IMR-90 (cell line): ENCODE measurements at regions not wholly inside any gene's neighbourhood (a gene's known extent, or its start where the extent isn't known, plus 50 kb on each side); places are given as distances from the start of the nearest gene placed in this dataset.

Experiments used
- ATAC-seq: fragments of 200-7000 bp; cut with Tn5 transposase; 2 replicates; pipeline ENCODE4 v1.9.1; 2020; ENCODE audit warnings: low read depth, mild to moderate bottlenecking, moderate library complexity
- BruUV-seq: library from RNA; stranded (reverse); fragments of 400-500 nt; replicated peaks from 2 replicates; lab custom pipeline; 2021; lab: Mats Ljungman, UMichigan
- CTCF ChIA-PET: fragments of 300-600 bp; formaldehyde crosslinking; extraction: SDS; loops from one replicate; lab custom pipeline; 2021; ENCODE audit warnings: antibody characterized with exemption; lab: Yijun Ruan, JAX
- POLR2A ChIA-PET: fragments of 300-600 bp; sonication (Branson Sonifier 250); formaldehyde crosslinking; loops from one replicate; lab custom pipeline; 2022; ENCODE audit warnings: antibody characterized with exemption; ENCODE audit not compliant: unreplicated experiment; lab: Charles Lee
- DNase-seq: peaks from one replicate; pipeline ENCODE4 v3.0.0; 2013
- H2AFZ ChIP-seq: replicated peaks from 2 replicates; pipeline ENCODE3; 2013; ENCODE audit warnings: low read length, mild to moderate bottlenecking; ENCODE audit not compliant: poor library complexity
- H2AK5ac ChIP-seq: 2 replicates; pipeline ENCODE4 v1.6.1; 2013; ENCODE audit warnings: low read depth, low read length, inconsistent platforms
- H2AK9ac ChIP-seq: replicated peaks from 2 replicates; pipeline ENCODE3; 2013; ENCODE audit warnings: mild to moderate bottlenecking, low read depth, low read length, moderate library complexity; ENCODE audit not compliant: poor library complexity
- H2BK120ac ChIP-seq: 2 replicates; pipeline ENCODE4 v1.6.1; 2013; ENCODE audit warnings: low read depth, low read length, inconsistent platforms
- H2BK15ac ChIP-seq: 3 replicates; pipeline ENCODE4 v1.6.1; 2013; ENCODE audit warnings: low read depth, low read length, inconsistent platforms
- H2BK20ac ChIP-seq: 2 replicates; pipeline ENCODE4 v1.6.1; 2013; ENCODE audit warnings: low read depth, mild to moderate bottlenecking, inconsistent platforms, low read length, moderate library complexity
- H2BK5ac ChIP-seq: 2 replicates; pipeline ENCODE4 v1.6.1; 2013; ENCODE audit warnings: mild to moderate bottlenecking, low read depth, low read length, inconsistent platforms; ENCODE audit not compliant: poor library complexity, severe bottlenecking
- H3K14ac ChIP-seq: replicated peaks from 2 replicates; pipeline ENCODE4 v1.6.1; 2013; ENCODE audit warnings: low read depth, low read length, inconsistent platforms
- H3K18ac ChIP-seq: 2 replicates; pipeline ENCODE4 v1.6.1; 2013; ENCODE audit warnings: low read depth, low read length, control low read depth
- H3K23ac ChIP-seq: 2 replicates; pipeline ENCODE4 v1.6.1; 2013; ENCODE audit warnings: low read depth, low read length, inconsistent platforms
- H3K27ac ChIP-seq: 2 replicates; pipeline ENCODE4 v1.5.1; 2013; ENCODE audit warnings: mild to moderate bottlenecking, control low read depth, low read length; ENCODE audit not compliant: insufficient read depth
- H3K27me3 ChIP-seq: 2 replicates; pipeline ENCODE4 v1.6.1; 2013; ENCODE audit warnings: low read length; ENCODE audit not compliant: control insufficient read depth, insufficient read depth
- H3K36me3 ChIP-seq: 2 replicates; pipeline ENCODE4 v1.6.1; 2013; ENCODE audit warnings: low read length, mixed read lengths; ENCODE audit not compliant: control insufficient read depth, insufficient read depth
- H3K4ac ChIP-seq: 2 replicates; pipeline ENCODE4 v1.6.1; 2013; ENCODE audit warnings: low read depth, low read length, inconsistent platforms
- H3K4me1 ChIP-seq: 2 replicates; pipeline ENCODE4 v1.6.1; 2013; ENCODE audit warnings: low read length, mixed read lengths; ENCODE audit not compliant: control insufficient read depth, insufficient read depth
- H3K4me2 ChIP-seq: 2 replicates; pipeline ENCODE4 v1.6.1; 2013; ENCODE audit warnings: low read depth, mild to moderate bottlenecking, control low read depth, low read length, moderate library complexity
- H3K4me3 ChIP-seq: 2 replicates; pipeline ENCODE4 v1.5.1; 2013; ENCODE audit warnings: low read depth, mild to moderate bottlenecking, control low read depth, low read length, moderate library complexity; ENCODE audit not compliant: insufficient read depth
- H3K56ac ChIP-seq: 2 replicates; pipeline ENCODE4 v1.6.1; 2013; ENCODE audit warnings: low read length, inconsistent platforms; ENCODE audit not compliant: insufficient read depth; ENCODE audit errors: extremely low read depth
- H3K79me1 ChIP-seq, 2 experiments: 2 replicates each; pipeline ENCODE4 v1.6.1; 2013; ENCODE audit warnings: low read length in 2 of 2, inconsistent platforms in 1 of 2, low read depth in 1 of 2
- H3K9ac ChIP-seq: 2 replicates; pipeline ENCODE4 v1.6.1; 2013; ENCODE audit warnings: low read depth, low read length, control low read depth
- H3K9me1 ChIP-seq: 2 replicates; pipeline ENCODE4 v1.6.1; 2013; ENCODE audit warnings: low read length, inconsistent platforms; ENCODE audit not compliant: insufficient read depth
- H3K9me3 ChIP-seq: 2 replicates; pipeline ENCODE4 v1.6.1; 2013; ENCODE audit warnings: low read length; ENCODE audit not compliant: control insufficient read depth, insufficient read depth
- H4K20me1 ChIP-seq: 2 replicates; pipeline ENCODE4 v1.6.1; 2013; ENCODE audit warnings: low read length, inconsistent platforms; ENCODE audit not compliant: insufficient read depth
- H4K5ac ChIP-seq: 2 replicates; pipeline ENCODE4 v1.6.1; 2013; ENCODE audit warnings: mild to moderate bottlenecking, low read depth, low read length, control low read depth
- H4K8ac ChIP-seq, 2 experiments: 2 replicates each; pipeline ENCODE4 v1.6.1; 2013; ENCODE audit warnings: low read depth in 2 of 2, low read length in 2 of 2, control low read depth in 1 of 2, inconsistent platforms in 1 of 2
- H4K91ac ChIP-seq: 2 replicates; pipeline ENCODE4 v1.6.1; 2013; ENCODE audit warnings: low read depth, low read length, inconsistent platforms; ENCODE audit not compliant: insufficient read depth
- NFE2L2 ChIP-seq: fragments of 150-350 bp; IDR thresholded peaks from 2 replicates; pipeline ENCODE4 v1.6.1; 2016; ENCODE audit warnings: low read depth, mild to moderate bottlenecking, low read length
- RAD21 ChIP-seq: IDR thresholded peaks from 2 replicates; pipeline ENCODE4 v1.6.1; 2012; ENCODE audit warnings: low read length, improper control_type of control experiment
- RFX5 ChIP-seq: IDR thresholded peaks from 2 replicates; pipeline ENCODE4 v1.8.0; 2012; ENCODE audit warnings: low read depth, mild to moderate bottlenecking, low read length, moderate library complexity
- WGBS, 2 experiments: methylation state at CpG; one replicate each; pipeline versions ENCODE4 v1.1.5 to v1.1.7; 2013; ENCODE audit warnings: missing lambda C conversion rate in 2 of 2; ENCODE audit not compliant: insufficient read length in 1 of 2; ENCODE audit errors: extremely low coverage in 2 of 2; 5-methylcytosine and 5-hydroxymethylcytosine counted together
- dilution Hi-C: fragments of 300-500 bp; cut with HindIII; formaldehyde crosslinking; loops from one replicate; pipeline ENCODE4 v1.14.3; 2018; ENCODE audit warnings: low sequenced_read_pairs; ENCODE audit not compliant: unreplicated experiment
- in situ Hi-C: fragments of 300-500 bp; cut with MboI; formaldehyde crosslinking; loops from 3 replicates; pipeline ENCODE4 v1.14.3; 2019; ENCODE audit warnings: low sequenced_read_pairs, inconsistent platforms, mixed read lengths
- intact Hi-C: fragments of 100-400 bp; cut with micrococcal nuclease; formaldehyde crosslinking; loops from 2 replicates; pipeline ENCODE4 v1.10.0; 2022

GRCh38 chr13:107295416-107296140 lies 727.6 kb upstream of the ARGLU1 start:
- Histone ChIP-seq H3K27ac (no peak overlapping the region), H3K9me3 (no peaks in the 10 kb centered on the region), H3K4ac (peak overlapping the region; percentile 56; the same call in 1 of the 2 replicates), H3K27me3 (no peaks in the 10 kb centered on the region), H2AK5ac (peak overlapping the region; percentile 80), H2AK9ac (no peak overlapping the region), H2BK5ac (no peak overlapping the region), H2AFZ (no peak overlapping the region), H4K91ac (no peak overlapping the region), H3K9ac (no peak overlapping the region), H2BK120ac (peak overlapping the region; percentile 40; the same call in 1 of the 2 replicates), H3K4me2 (no peak overlapping the region), H3K4me1 (peaks cover 2% of the 10 kb centered on the region; the same call in 1 of the 2 replicates), H2BK20ac (no peak overlapping the region; the same call in 1 of the 2 replicates), H4K20me1 (no peaks in the 10 kb centered on the region), H3K56ac (no peak overlapping the region), H3K36me3 (no peaks in the 10 kb centered on the region), H3K14ac (peak overlapping the region; percentile 45; the same call in 1 of the 2 replicates), H3K9me1 (peaks cover 6% of the 10 kb centered on the region; the same call in 1 of the 2 replicates), H3K4me3 (no peak overlapping the region), H4K8ac (peak overlapping the region in 1 of 2 experiments; percentile 38; a peak in 1 of 4 replicates), H2BK15ac (peak overlapping the region; percentile 10; the same call in 1 of the 3 replicates), H3K23ac (no peak overlapping the region; the same call in 1 of the 2 replicates), H3K18ac (peak overlapping the region; percentile 64; the same call in 1 of the 2 replicates), H4K5ac (no peak overlapping the region), H3K79me1 (peaks cover 0 to 34% of the 10 kb centered on the region in 2 experiments)
- intact Hi-C loops (no loop called here), in situ Hi-C loops (no loop called here), dilution Hi-C loops (no loop called here)
- no peak for TF ChIP-seq RAD21
- no peak for TF ChIP-seq RFX5
- TF ChIP-seq NFE2L2, result no peak
- ChIA-PET CTCF (interaction anchor here (0.5 to 1.2 kb wide), 2 partner anchors 12 to 90 kb away, joined by 3 to 4 read pairs; no protein-coding TSS in a partner anchor), POLR2A (no interaction called here)
- DNase-seq (no peak), ATAC-seq (no peak)
- no CpG with 5 or more reads among the region's 2 CpGs for WGBS, 2 experiments
- no TSS peak for BruUV-seq
